NCI-H146 treated with DMSO at 0.1 percent for 48 hours (cell line): ENCODE measurements at regions not wholly inside any gene's neighbourhood (a gene's known extent, or its start where the extent isn't known, plus 50 kb on each side); places are given as distances from the start of the nearest gene placed in this dataset.

Source experiments
- DNase-seq: peaks from one replicate; lab custom pipeline; 2025; ENCODE audit not compliant: unreplicated experiment; lab: John Stamatoyannopoulos, UW

DNA sequence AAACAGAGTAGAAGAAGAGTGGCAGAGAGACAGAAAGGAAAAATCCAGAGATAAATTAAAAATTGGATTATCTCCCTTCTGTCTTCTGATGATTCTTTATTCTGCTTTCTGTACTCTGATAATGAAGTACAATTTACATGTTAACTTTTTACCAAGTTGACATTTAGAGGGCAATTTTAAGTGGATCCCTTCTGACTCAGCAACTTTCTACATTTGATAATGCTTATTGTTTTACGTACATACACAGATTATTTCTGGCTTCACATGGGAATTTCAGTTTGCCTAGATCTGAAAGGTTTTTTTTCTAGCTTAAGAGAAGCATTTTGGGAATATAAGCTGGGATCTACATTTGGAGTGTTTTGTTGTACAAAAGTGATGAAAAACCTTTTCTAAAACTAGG, 491.3 kb downstream of the OTOL1 start:
- no peak for DNase-seq

DNA sequence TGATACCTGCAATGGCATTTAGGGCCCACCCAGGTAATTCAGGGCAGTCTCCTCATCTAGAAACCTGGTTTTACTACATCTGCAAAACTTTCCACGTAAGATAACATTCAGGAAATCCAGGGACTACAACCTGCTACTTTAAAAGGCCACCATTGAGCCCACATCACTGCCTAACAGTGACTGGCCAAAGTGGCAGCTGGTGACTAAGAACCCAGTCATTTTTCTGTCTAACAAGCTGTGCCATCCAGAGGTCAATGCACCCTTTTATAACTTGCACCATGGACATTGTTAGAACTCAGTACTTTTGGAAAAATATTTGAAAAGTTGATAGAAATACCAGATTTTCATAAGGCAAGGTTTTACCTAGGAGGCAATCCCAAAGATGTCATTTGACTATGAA, 492.4 kb downstream of the OTOL1 start:
- no peak for DNase-seq

DNA sequence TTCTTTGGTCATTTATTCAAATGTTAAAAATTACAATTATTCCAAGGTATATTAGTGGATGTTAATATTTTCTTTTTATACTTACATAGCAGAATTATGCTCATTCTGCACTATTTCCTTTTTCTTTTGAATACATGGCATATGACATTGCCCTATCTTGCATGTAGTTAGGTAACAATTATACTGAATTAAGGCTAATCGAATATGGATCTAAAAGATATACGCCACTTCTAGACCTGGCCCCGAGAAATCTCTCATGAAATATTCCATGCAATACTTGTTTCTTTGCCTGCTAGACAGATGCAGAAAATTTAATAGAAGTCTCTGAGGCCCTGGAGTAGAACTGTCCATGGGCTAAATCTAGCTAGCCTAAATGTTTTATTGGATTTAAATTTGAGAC, 493.4 kb downstream of the OTOL1 start:
- DNase-seq, result no peak

DNA sequence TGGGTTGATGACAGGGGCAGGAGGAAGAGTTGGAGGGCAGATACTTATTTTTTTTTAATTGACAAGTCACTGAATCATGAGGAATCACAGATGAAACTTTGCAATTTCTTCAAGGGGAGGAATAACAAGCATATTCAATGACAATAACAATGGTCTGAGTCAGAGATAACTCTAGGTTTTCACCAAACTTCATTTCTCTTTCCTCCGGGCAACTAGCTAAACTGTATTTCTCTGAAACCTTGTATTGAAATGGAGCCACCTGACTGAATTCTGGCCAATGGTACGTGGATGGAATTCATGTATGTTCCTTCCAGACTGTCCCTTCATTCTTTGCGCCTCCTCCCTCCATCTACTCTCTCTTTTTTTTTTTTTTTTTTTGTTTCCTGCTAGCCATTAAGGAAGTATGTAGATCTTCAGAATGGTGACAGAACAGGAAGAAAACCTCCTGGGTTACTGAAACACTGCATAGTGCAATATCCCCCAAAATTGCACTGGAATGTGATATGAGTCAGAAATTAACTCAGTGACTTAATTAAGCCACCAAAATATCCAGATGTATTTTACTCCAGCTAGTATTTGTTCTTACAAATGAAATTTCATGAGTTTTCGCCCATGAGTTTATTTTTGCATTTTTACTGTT, 495.4 kb downstream of the OTOL1 start:
- no peak for DNase-seq

DNA sequence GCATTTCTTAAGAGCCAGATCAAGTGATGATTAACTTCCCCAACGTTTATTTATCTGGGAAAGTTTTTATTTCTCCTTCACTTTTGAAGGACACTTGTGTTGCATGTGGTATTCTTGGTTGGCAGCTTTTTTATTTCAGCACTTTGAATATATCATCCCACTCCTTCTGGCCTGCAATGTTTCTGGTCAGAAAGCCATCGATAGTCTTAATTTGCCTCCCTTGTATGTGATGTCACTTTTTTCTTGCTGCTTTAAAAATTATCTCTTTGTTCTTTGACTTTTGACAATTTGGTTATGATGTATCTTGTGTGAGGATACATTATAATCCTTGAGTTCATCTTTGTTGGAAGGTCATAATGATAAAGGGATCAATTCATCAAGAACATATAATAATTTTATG, 503.2 kb downstream of the OTOL1 start:
- no peak for DNase-seq

DNA sequence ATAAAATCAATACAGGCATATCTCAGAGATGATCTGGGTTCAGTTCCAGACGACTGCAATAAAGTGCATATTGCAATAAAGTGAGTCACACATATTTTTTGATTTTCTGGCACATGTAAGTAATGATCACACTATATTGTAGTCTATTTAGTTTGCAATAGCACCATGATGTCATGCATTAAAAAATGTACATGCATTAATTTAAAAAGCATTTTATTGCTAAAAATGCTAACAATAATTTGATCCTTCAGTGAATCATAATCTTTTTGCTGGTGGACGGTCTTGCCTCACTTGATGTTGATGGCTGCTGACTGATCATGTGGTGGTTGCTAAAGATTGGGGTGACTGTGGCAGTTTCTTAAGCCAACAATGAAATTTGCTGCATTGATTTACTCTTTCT, 511.1 kb downstream of the OTOL1 start:
- DNase-seq, result no peak

DNA sequence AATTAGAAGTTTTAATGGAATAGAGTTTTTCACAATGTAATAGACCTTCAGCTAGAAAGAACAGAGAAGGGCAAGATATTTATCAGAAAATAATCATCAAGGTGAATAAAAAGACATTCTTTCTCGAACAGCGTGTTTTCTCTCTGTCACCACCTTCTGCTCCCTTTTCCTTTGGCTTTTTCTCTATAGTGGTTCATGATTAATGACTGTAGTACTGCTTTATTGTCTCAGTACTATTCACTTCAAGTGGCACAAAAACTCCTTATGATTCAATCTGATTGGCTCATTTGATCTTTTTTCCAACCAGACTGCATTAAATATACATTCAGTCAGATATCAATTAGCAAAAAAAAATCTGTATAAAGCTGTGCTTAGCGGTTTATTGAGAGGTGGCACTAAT, 516.0 kb downstream of the OTOL1 start:
- no peak for DNase-seq

DNA sequence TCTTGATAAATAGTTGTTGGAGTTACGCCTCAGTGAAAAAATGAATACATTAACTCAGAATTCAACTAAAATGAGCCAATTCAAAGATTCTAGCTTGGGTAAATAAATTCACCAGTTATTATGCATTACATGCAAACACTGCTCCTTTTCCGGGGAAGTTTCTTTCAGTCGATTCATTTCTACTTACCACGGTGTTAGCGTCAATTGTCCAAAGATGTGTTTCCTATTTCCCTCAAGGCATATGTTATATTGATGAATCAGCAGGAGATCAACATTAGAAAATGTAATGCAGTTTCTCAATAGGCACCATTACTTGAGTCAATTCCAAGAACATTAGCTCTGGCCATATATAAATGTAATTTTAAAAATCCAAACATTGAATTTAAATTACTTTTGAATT, 517.7 kb downstream of the OTOL1 start:
- no peak for DNase-seq

DNA sequence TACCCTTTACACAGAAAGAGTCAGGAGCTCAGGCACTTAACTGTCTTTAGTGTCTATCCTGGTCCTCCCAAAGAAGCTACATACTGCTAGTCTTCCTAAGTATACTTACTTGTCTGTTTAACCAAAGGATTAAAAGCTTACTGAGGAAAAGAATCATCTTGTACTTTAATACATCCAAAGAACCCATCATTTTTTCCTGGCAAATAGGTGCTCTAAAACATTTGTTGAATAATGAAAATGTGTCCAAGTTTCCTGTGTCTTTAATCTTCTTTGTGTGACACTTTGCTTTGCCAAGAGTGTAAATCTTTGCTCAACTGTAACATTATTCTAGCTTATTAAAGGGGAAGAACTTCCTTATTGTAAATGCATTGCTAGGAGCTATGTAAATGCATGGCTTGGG, 519.2 kb downstream of the OTOL1 start:
- no peak for DNase-seq

DNA sequence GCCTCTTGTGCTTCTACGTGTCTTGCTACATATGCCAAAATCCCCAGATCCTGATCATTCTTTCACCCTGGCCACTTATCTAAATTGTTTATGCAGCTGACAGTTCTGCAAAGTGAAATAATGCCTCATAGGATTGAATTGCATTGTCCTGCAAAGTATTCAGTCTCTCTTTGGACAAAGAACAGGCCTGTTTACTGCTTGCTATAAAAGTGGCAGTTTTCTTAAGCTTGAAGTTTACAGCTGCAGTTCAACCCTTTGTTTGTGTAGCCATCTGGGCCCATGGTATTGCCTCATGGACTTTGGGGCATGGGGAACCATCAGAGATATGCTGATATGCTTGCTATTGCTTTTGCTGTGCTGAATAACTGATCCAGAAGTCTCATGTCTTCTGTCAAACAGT, 523.2 kb downstream of the OTOL1 start:
- no peak for DNase-seq

DNA sequence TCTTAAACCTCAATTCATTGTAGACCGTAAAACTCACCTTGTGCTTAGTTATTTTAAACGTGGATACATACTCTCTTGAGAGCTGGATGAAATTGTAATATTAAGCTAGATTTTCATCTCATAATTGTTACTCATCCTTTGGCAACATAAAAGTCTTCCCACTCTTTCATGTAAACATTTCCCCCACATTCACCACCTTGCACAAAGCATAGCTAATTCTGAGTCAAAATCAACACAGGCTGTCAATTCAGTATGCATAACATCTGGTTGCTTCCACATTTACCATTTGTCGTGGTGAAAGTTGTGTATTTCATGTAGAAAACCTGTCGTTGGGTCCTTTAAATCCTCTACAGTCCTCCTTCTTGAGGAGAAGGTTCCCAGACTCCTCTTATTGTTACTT, 524.6 kb downstream of the OTOL1 start:
- DNase-seq, result no peak

DNA sequence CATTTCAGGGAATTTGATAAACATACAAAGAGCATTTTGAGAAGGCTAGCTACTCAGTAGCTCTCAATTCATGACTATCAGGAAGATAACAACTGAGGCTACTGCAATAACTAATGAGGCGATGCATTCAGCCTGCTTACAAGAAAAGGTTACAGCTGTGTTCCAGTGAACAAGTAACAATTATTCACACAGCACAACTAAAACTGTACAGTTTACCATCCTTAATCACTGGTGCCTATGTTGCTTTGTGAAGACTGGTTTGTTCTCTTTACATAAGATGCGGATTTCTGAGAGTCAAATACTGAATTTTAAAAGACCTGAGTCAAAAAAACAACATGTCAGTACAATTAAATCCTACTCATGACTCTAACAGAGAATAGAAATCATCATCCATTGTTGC, 526.3 kb downstream of the OTOL1 start:
- no peak for DNase-seq

DNA sequence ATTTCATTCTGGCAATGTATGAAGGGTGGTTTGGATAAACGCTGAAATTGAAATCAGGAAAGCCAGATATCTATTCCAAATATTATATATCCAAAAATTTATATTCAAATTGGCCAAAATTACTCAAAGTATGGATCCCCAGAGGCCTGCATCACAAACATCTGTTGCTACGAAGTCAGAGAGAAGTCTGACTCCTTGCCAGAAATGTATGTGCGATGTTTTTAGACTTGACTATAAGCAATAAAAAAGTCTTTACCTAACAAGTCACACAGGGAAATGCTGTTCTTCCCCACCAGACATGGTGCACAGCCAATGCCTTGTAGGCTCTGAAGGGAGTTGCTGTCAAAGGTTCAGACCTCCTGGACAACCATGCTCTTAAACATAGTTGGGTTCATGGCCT, 533.1 kb downstream of the OTOL1 start:
- no peak for DNase-seq

DNA sequence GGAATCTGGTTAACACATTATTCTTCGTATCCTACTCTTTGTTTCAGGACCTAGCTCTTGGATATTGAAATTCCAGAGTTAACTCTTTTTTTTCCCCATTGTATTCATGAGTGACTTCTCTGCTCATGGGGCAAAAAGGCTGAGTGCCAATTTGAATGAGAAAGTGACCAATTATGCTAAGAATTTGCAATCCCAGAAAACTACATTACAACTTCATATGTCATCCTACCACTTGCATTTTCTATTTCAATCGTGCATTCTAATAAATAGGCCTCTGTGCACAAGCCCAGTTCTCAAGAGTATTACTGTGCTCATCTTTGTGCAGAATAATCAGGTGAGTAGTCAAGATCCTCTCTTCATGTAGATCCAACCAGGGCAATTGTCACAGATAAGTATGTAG, 537.8 kb downstream of the OTOL1 start:
- no peak for DNase-seq

DNA sequence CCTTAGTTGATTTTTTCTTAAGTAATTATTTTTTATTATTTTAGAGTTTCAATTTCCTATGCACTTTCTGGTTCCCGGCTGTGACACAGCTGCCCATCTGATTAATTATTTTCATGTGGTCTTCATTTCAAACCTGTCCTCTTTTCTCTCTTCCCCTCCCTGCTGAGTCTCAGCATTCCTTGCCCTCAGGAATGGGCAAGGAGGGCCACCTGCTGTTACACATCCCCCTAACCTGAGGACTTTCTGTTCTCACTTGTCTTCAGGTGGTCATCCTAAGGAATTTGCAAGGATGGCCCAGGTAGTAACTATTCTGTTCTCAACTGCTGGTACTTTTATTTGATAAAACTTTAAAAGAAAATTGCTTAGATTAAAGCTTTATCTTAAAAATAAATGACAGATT, 545.0 kb downstream of the OTOL1 start:
- no peak for DNase-seq

DNA sequence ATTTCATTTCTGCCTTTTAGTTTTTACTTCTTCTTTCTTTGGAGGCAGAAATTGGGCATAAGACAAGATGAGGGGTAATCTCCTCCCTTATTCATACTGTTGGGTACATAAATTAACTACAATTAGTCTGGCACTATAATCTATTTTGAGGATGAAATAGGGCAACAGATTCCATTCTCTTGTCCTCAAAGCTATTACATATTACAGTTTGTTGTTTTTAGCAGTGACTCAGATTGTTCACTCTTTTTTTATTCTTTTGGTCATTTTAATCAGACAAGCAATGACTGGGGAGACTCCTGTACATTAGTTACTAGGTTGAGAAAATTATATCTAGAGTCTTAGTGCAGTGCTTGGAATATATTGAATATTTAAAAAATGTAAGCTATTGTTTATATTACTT, 556.0 kb downstream of the OTOL1 start:
- DNase-seq, result no peak

DNA sequence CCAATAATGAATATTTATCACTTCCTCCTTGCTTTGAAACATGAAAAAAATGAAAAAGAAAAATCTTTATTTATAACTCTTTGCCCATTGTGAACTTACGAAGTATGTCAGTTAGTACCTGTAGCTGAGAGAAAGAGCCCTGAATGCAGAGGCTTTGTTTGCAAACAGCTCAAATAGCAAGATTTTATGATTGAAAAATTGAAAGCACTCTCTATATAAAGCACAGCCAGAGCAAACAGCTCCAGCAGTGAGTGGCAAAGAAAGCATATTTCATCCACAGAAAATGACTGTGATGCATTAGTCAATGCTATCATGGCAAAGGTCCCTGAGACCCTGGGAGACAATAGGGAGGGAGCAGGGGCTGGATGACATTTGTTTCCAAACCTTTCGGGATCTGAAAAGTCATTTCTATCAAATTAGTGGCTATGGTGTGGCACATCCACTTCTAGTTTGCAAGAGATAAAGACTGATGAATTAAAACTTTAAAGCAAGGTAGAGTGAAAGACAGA, 576.1 kb downstream of the OTOL1 start:
- peak; percentile 46 for DNase-seq

DNA sequence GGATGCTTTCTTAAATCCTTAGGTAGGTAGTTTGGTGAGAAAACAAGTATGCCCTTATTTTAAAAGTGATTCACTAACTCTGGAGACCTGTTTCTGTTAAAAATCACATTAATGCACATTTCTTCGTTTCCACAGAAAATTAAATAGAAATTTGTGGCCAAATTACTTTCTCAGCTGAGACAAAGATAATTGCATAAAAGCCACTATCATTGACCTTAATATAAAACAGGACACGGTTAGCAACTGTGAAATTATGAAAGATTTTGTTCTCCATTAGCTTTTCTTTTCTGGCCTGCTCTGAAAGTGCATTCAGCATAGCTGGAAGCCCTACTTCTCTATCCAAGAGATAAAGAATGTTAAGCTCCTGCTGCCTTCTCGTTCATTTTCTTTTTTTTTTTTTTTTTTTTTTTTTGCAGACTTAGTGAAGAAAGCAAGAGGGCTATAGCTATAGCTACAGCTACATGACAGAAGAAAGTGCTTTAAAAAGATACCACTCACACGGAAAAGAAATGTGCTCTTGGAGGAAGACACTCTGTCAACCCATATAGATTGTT, 576.9 kb downstream of the OTOL1 start:
- no peak for DNase-seq

DNA sequence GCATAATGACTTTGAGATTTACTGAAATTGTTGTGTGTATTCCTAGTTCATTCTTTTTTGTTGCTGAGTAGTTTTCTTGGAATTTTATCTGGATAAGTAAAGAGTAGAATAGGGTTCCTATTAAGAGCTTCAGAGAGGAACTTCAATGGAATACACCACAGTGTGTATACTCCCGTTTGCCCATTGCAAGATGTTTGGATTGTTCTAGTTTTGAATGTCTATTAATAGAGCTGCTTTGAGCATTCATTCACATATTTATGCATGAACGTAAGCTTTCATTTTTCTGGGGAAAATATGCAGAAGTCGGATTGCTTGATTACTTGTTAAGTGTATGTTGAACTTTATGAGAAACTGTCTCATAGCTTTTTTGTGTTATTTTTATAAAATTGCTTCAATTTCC, 580.5 kb downstream of the OTOL1 start:
- no peak for DNase-seq

DNA sequence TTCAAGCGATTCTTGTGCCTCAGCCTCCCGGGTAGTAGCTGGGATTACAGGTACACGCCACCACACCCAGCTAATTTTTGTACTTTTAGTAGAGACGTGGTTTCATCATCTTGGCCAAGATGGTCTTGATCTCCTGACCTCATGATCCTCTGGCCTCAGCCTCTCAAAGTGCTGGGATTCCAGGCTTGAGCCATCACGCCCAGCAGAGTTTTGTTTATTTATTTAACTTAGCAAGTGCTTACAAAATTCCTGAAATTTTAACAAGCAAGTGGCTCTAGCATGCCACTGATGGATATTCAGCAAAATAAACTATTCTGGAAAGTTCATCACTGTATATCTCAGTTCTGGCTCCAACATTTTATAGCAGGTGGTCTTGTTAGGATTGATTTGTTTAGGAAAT, 585.9 kb downstream of the OTOL1 start:
- DNase-seq, result no peak

DNA sequence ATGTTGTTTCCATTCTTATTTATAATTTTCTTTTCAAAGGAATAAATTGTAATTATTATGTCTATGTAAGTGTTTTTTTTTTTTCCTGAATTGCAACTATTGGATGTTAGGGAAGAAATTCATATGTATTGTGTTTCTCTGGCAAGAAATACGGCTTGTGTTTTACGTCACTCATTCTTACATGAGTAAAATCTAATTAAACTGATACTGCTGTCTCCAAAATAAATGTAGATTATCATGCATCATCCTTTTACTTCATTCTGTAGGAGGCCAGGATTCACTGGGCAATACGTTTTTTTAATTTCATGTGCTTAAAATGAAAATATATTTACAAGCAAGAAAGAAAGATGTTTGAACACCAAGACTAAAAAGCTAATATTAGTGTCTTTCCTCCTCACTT, 590.8 kb downstream of the OTOL1 start:
- DNase-seq, result no peak

DNA sequence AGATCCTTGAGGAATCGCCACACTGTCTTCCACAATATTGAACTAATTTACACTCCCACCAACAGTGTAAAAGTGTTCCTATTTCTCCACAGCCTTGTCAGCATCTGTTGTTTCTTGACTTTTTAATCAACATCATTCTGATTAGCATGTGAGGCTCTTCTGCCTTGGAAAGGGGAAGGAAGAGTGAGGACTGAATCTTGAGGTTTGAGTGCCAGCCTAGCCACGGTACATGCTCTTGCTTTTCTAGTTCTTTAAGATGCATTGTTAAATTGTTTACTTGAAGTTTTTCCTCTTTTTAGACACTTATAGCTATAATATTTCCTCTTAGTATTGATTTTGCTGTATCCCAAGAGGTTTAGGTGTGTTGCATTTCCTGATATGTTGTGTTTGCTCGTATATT, 596.1 kb downstream of the OTOL1 start:
- no peak for DNase-seq

DNA sequence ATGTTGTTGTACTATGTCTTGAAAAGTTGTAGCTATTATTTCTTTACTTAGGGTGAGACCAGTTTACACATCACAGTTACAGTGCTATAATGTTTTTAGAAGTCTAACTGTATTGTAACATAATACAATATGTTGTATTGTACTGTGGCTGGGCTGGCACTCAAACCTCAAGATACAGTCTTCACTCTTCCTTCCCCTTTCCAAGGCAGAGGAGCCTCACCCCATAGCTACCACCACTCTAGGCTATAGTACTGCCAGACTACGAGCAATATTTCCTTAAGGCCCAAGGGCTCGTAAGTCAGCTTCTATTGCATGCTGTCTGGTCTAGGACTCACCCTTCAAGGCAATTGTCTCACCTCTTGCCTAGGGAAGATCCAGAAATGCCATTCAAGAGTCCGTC, 597.7 kb downstream of the OTOL1 start:
- DNase-seq, result no peak
